ENCODE measurements at regions not wholly inside any gene's neighbourhood (a gene's known extent, or its start where the extent isn't known, plus 50 kb on each side); places are given as distances from the start of the nearest gene placed in this dataset.

DNA sequence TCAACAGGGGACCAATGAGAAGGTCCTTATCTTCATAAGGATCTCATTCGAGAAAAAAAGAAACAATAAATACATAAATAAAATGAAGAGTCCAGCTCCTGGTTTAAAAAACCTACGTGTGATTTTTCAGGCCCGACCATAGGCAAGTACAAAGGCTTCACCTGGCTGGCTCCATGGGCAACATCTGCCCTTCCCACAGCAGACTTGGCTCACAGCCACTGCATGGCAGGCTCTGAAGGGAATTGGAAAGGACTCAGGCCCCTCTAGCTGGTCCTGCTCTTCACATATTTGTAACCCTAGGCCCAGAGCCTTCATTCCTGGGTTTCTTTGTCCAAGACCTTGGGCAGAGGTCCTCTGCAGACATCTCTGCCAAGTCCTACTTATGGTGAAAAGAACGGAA, 228.1 kb downstream of the QDPR start:
- no peak for DNase-seq (ENCODE audit: low spot score)
- in situ Hi-C loops (cut with MboI; ENCODE audit: low sequenced_read_pairs, unreplicated experiment), result no loop called here
- TF ChIP-seq, protein P1, sequence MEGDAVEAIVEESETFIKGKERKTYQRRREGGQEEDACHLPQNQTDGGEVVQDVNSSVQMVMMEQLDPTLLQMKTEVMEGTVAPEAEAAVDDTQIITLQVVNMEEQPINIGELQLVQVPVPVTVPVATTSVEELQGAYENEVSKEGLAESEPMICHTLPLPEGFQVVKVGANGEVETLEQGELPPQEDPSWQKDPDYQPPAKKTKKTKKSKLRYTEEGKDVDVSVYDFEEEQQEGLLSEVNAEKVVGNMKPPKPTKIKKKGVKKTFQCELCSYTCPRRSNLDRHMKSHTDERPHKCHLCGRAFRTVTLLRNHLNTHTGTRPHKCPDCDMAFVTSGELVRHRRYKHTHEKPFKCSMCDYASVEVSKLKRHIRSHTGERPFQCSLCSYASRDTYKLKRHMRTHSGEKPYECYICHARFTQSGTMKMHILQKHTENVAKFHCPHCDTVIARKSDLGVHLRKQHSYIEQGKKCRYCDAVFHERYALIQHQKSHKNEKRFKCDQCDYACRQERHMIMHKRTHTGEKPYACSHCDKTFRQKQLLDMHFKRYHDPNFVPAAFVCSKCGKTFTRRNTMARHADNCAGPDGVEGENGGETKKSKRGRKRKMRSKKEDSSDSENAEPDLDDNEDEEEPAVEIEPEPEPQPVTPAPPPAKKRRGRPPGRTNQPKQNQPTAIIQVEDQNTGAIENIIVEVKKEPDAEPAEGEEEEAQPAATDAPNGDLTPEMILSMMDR (IDR thresholded peaks at IDR 0.05; ENCODE audit: borderline replicate concordance, control extremely low read depth, extremely low read depth, insufficient read depth, missing control alignments), result no peak

DNA sequence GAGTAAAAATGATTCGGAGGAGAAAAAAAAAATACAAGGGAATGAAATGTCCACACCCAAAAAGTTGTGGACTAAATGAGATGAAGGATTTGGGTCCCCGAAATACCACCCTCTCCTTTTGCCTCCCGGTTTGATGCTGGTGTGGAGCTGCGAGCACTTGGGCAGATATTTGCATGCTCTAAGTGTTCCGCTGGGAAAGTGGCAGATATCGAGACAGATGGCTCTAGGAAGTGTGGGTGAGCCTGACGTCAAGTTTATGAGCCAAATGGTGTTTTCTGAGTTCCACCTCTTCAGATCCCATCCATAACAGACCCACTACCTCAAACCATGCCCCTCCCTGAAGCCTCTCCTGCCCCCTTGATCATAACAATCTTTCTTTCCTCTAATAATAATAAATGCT, 228.6 kb downstream of the QDPR start:
- no peak for DNase-seq (ENCODE audit: low spot score)
- TF ChIP-seq, protein P1 (IDR thresholded peaks at IDR 0.05; ENCODE audit: borderline replicate concordance, control extremely low read depth, extremely low read depth, insufficient read depth, missing control alignments), result no peak
- in situ Hi-C loops (cut with MboI; ENCODE audit: low sequenced_read_pairs, unreplicated experiment), result no loop called here

DNA sequence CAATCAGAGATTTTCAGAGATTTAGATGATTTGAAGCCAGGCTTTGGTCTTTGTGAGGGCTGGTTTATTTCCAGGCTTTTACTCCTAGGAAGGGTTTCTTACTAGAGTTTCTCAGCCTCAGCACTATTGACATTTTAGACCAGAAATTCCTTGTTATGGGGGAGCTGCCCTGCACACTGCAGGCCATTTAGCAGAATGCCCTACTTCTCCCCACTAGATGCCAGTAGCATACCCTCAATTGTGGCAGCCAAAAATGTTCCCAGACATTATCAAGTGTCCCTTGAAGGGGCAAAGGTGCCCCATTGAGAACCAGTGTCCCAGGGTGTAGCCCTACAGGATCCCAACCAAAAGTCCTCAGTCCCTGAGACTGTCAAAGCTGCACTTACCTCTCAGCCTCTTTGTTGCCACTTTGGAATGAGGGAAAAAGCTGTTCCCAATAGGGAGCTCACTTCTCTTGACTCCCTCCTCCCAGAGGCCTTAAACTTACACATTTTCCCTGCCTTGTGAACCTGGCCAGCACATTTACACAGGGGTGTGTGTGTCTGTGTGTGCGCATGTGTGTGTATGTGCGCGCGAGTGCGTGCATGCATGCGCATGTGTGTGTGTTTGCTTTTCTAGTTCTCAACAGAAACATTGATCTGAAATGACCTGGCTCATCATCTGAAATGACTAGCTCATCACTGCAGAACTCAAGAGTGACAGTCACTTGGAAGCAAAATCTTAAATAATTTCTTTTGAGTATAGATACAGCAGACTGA, 231.4 kb downstream of the QDPR start:
- DNase-seq (ENCODE audit: low spot score), result no peak
- in situ Hi-C loops (cut with MboI; ENCODE audit: low sequenced_read_pairs, unreplicated experiment), result no loop called here
- TF ChIP-seq, protein P1 (IDR thresholded peaks at IDR 0.05; ENCODE audit: borderline replicate concordance, control extremely low read depth, extremely low read depth, insufficient read depth, missing control alignments), result no peak

DNA sequence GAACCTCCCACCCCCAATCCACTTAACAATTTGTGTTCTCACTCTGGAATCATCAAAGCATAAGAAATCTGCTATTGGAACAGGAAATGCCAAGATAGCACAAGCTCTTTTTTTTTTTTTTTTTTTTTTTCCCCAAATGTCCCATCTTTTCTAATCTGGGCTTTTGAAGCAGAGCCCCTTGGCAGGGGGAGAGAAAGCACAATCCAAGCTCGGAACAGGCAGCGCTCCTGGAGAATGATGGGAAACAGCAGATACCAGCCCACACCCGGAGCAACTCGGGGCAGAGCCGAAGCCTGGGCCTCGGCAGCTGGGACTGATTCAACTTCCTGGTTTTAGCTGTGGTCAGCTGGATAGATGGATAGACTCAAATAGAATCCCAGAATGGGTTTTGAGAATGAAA, 235.1 kb downstream of the QDPR start:
- in situ Hi-C loops (cut with MboI; ENCODE audit: low sequenced_read_pairs, unreplicated experiment), result no loop called here
- no peak for DNase-seq (ENCODE audit: low spot score)
- TF ChIP-seq, protein P1 (IDR thresholded peaks at IDR 0.05; ENCODE audit: borderline replicate concordance, control extremely low read depth, extremely low read depth, insufficient read depth, missing control alignments), result no peak

DNA sequence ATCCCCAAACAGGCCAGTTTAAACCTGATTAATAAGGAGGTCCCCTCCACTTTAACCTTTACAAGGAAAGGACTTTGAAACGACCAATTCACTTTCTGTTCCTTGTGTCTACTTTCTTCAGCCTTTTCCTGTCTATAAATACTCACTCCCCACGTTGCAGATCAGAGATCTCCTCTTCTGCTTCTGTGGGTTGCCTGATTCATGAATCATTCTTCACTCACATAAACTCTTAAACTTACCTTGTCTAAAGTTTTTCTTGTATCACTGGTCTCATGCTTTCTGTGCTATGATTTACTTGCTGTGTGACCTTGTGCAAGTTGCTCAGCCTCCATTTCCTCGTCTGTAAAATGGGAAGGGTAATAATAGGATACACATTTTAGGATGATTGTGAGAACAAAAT, 236.1 kb downstream of the QDPR start:
- TF ChIP-seq, protein P1 (IDR thresholded peaks at IDR 0.05; ENCODE audit: borderline replicate concordance, control extremely low read depth, extremely low read depth, insufficient read depth, missing control alignments), result no peak
- no peak for DNase-seq (ENCODE audit: low spot score)
- in situ Hi-C loops (cut with MboI; ENCODE audit: low sequenced_read_pairs, unreplicated experiment), result no loop called here

DNA sequence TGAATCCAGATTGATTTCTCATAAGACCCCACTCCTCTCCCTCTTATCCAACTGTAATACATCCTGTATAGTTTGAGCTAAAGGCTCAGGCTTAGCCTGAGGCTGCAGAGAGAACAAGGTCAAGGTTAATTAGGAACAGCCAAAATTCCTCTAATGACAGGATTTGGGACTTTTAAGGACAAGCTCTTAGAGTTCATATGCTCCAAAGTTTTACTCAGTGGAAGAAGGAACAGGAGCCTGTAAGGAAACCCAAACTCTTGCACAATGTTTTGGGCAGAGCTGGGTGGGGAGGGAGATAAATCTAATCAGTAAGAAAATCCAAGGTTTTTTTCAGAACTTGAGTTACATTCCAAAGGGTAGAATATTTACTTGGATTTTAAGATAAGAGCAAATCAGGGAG, 238.8 kb downstream of the QDPR start:
- in situ Hi-C loops (cut with MboI; ENCODE audit: low sequenced_read_pairs, unreplicated experiment), result no loop called here
- DNase-seq (ENCODE audit: low spot score), result no peak
- TF ChIP-seq, protein P1 (IDR thresholded peaks at IDR 0.05; ENCODE audit: borderline replicate concordance, control extremely low read depth, extremely low read depth, insufficient read depth, missing control alignments), result no peak
